GM21825 (cell line): ENCODE measurements at regions not wholly inside any gene's neighbourhood (a gene's known extent, or its start where the extent isn't known, plus 50 kb on each side); places are given as distances from the start of the nearest gene placed in this dataset.

Experiments used
- ATAC-seq: cut with Tn5 transposase; IDR thresholded peaks from one replicate; pipeline ENCODE4 v1.9.1; 2021; ENCODE audit warnings: mild to moderate bottlenecking, moderate library complexity; ENCODE audit not compliant: unreplicated experiment

DNA sequence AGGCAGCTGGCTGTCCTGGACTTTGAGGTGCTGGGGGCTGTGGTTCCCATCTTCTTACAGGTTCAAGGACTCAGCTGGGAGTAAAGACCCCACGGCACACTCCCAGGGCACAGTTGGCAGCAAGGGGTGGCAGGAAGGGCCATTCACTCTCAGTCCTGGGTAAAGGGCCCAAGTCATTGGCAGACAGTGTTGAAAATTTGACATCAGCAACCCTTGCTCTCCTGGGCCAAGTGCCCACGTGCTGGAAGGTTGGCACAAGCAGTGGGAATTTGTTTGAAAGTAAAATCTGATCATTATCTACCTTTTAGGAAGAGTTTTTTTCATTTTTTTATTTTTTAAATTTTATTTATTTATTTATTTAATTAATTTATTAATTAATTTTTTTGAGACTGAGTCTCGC is 241.6 kb upstream of the MKI67 start:
- ATAC-seq: no peak

DNA sequence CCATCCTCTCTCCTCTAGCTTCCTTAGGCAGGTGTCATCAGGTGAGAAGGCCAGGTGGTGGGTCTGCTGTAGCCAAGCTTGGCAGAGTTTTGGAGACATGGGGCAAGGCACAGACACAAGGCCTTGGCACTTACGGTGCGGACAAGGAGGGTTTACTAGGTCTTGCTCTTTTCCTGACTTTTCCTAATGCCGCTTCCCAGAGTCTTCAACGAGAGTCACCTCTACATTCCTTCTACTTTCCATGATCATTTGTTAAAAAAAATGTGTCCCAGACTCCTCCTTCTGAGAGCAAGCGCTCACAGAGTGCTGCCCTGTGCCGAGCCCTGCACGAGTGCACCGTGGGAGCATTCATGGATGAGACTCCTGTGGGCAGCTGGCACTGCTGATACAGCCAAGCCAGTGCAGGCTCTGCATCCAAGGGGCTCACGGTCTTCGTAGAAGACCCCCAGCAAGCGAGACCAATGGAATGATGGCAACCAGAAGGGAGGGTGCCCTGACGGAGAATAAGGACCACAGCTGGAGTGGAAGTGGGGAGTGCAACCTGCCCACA is 243.0 kb upstream of the MKI67 start:
- no peak for ATAC-seq

DNA sequence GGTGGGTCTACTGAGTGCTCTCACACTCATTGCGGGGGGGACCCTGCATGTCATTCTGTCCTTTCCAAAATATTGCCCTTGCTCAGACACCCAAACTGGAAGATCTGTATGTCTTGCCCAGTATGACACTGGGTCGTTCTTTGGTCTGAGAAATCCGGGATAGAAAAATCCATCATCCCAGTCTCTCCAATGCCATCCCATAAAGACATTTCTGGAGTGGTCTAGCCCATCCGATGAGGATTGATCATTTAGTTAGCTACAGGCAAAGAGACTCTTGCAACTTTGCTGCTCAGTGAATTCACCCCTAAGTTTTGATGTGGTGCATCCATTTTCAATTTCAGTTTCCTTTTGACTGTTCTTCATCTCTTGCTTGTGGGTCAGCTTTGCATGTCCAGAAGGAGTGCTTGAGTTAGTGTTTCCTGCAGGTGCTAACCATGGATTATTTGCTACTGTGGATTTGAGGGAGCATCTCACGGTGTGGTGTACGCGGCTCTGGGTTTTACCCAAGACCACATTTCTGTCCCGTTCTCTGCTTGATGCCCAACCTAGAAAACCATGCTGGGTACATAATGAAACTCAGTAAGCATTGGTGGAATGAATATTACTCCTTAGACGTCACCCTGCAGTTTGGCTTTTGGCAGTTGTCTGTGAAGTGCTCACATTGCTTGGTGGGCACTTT is 247.0 kb upstream of the MKI67 start:
- peak; percentile 63 for ATAC-seq

DNA sequence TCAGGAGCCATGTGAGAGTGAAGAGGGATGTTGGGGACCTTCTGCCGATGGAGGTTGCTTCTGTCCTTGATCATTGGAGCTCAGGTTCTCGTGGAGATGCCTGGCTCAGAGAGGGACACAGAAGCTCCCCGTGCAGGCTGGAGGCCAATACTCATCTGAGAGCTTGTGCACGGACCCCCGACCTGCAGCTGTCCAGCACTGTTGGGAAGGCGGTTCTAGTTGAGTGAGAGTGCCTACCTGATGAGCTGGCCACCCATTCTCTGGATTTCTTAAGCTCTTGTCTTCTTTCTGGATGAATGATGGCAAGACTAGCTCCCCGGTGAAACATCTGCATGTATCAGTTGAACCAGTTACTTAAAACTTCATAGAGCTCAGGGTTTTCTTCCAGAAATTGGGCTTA is 247.6 kb upstream of the MKI67 start:
- ATAC-seq: no peak

DNA sequence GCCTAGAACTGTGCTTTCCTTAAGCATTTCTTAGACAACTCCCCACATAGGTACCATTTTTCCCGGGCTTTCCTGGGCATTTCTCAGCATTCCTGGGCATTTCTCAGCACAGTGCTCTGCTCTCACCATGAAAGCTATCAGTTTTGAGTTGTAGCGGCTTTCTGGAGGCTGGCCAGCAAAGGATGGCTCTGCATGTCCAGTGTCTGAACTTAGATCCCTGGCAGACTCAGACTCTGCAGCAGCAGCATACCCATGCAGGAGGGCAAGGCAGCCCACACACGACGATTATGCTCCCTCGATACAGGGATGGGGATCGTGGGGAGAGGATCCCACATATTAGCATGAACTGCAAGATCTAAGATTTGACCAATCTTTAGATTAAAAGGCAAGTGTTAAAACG is 248.9 kb upstream of the MKI67 start:
- no peak for ATAC-seq

DNA sequence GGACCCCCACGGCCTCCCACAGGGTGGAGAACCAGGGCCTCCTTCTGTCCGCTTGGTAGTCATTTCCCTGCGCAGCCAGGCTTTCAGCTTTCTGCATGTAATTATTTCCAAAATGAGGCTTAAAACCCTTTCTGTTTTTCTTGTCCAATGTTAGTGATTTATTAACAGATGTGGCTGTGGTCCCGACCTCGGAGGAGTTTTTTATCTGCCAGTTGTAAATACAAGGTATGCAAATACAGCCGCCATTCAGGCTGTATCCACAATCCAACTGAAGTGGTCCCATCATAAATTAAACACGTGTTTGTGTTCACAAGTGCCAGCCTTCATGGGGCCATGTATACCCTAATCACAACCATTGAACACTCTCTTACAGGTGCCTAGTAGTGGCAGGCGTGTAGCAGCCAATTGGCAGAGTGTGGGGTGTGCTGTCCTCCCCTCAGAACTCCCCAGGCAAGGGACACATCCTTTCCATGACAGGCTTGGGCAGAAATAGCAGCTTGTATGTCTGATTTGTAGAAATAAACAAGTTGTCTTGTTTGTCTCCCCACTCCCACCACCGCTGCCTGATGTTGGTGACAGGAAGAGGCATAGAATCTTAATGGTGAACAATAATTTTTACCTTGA is 251.3 kb upstream of the MKI67 start:
- no peak for ATAC-seq

DNA sequence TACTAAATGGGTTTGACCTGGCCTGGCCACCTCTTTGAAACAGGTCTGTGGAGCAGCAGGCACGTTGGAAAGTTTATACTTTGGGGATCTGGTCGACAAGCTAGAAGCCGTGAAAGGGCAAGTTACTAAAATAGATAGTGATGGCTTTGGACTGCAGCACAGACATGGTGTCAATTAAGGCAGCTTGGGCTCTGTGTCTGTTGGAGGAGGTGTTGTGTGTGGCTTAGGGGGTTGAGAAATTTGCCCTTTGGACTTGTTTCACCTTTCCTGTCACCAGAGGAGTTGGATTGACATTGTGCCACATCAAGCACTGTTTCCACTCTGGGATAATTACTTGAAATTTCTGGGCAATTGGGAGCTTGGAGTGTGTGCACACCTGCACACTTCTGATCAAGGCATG is 251.8 kb upstream of the MKI67 start:
- ATAC-seq: no peak

DNA sequence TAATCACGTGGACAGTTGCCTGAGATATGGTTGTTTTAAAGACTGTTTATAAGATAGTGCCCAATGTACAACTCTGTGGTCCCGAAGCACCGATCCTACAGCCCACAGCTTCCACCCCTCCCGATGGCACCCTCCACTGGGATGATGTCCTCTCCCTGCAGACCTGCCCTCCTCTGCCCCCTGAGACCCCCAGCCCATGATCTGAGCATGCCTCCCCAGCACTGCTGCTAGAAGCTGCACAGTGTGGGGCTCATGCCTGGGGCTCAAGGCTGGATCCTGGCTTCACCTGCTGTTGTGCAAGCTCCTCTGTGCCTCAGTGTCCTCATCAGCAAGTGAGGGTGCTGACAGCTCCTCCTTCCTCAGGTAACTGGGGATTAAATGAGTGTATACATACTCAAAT is 254.7 kb upstream of the MKI67 start:
- ATAC-seq: no peak

DNA sequence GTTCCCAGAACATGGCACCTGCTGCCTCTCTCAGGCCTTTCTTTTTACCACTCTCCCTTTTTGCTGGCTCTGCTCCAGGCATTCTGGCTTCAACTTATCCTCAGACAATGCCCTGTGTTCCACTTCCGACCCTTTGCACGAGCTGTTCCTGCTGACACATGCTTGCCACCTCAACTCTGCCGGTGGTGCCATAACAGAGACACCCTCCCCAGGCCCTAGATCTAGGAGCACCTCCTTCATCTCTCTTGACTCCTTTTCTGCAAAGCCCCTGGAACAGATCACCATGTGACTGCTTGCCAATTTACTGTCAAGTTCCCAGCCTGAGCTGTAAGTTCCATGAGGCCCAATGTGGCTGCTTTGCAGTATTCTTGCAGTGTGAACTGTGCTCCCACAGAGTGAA is 256.0 kb upstream of the MKI67 start:
- ATAC-seq: no peak

DNA sequence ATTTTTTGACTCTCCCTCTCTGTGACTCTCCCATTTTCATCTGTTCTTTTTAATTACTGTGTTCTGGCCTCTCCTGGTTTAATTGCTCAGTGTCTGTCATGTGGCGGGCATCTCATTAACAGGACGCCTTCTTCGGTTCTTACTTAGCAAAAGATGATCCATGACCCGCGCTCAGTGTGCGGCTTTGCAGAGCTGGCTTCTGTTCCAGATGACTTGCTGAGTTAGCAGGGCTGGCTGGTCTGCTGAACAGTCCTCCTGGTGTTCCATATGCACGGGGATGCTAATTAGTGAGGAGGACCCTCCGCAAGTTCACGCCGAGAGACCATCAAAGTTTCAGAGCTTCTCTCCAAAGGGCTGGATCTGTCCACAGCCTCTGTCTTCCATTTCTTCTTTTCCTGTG is 258.6 kb upstream of the MKI67 start:
- no peak for ATAC-seq

DNA sequence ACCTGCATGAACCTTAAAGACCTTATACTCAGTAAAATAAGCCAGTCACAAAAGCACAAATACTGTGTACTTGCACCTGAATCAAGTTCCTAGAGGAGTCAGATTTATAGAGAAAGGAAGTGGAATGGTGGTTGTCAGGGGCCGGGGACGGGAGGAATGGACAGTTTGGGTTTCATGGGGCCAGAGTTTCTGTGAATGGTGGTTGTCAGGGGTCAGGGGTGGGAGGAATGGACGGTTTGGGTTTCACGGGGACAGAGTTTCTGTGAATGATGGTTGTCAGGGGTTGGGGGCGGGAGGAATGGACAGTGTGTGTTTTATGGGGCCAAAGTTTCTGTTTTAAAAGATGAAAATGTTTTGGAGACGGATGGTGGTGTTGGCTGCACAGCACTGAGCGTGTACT is 260.0 kb upstream of the MKI67 start:
- no peak for ATAC-seq

DNA sequence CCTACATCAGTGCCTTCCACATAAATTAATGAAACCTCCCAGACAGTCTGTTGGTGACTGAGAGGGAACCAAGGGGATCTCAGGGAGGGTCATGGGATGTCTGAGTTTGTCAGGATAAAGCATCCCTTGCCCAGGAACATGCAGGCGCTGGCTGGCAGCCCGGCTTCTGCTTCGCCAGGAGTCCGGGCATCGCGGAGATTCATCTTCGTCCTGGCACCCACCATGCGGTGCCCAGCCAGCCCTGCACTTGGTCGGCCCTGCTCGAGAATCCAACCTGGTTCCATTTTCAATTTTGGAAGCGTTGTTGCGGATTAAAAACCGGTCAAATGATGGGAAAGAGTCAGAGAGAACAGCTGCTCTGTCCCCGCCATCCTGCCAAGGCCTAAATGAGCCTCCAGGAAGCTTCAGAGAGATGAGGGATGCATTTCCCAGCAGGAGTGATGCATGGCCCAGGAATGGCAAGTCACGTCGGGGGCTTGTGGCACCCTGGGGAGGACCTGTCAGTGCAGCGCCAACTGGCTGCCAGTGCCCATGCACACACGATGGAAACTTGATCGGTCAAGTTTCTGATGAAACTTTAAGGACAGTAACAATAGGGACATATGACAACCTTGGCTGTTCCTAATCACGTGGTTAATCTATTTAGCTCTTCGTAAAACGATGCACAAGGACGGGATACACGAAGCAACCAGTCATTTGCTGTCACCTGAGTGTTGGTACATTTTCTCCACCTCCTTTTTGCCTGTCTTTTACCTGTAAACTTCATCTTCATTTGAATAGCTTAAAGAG is 260.8 kb upstream of the MKI67 start:
- ATAC-seq: no peak

DNA sequence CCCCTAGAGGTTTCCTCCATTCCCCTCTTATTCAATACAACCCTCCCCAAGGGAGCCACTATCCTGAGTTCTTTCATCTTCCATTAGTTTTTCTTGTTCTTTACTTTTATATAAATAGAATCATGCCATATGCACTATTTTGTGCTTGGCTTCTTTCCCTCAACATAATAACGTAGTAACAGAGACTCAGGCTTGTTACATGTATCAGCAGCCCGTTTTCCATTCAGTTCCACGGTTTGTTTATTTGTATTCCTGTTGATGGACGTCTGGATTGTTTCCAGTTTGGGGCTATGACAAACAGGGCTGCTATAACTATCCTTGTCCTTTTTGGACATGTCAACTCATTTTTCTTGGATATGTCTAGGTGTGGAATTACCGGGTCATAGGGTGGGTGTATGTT is 264.4 kb upstream of the MKI67 start:
- ATAC-seq: no peak

DNA sequence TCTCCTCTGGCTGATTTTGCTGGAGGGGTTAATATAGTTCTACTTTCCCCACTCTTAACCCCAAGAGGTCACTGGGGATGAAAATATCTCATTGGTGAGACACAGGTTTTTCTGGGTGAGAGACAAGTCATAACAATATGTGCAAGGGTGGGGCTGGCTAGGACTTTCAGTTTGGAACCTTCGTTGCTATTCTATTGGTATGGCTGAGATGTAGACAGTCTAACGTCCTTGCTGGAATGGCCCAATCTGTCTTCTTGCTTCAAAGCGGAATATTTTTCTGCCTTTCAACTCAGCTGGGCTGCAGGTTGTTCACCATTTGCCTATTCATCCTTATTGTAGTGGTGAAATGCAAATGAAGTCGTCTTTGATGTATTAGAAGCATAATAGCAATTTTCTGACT is 267.3 kb upstream of the MKI67 start:
- ATAC-seq: no peak

DNA sequence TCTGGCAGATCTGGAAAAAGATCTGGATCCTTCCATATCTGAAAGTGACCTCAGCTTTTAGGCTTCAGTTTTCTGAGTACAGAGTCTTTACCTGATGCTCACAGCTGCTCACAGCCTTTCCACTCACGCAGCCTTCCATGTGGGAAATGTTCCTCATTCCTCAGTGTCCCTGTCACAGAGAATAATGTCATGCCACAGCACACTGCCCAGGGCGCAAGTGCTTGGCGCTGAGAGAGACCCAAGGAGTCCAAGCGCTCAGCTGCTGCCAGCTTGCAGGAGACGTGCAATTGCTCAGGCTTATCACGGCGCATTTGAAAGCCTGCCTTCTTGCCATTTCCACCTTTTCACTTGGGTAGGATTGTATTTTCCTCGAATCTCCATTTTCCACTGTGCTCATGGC is 271.9 kb upstream of the MKI67 start:
- no peak for ATAC-seq

DNA sequence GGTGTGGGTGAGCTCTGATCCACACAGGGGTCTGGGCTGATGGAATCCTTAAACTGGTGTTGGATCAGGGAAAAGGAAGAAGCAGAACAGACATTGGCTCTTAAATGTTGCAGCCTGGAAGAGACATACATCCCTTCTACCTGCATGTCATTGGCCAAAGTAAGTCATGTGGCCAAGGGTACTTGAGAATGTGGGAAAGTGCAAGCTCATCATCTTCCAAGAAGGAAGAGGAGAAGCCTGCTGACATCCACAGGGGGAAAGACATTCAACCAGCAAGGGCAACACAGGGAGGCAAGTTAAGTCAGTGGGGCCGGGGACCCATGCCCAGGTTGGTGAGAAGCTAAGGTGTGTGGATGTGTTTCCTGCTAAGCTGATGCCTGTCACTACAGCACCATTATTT is 272.8 kb upstream of the MKI67 start:
- no peak for ATAC-seq

DNA sequence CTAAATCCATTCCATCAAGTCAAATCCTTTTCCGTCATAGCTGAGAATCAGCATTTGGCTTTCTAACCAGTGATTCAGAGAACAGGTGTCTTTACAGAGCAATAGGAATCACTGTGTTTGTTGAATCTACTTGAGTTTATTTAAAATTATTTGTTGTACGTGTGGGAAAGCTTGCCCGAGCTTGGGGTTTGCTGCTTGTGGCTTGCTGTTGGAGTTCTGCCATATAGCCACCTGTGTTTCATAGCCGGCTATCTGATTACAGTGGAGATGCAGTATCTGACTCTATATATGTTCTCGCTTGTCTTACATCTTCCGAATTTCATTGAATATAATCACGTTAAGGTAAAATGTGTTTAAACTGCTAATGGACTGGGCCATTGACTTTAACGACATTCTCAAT is 274.3 kb upstream of the MKI67 start:
- no peak for ATAC-seq

DNA sequence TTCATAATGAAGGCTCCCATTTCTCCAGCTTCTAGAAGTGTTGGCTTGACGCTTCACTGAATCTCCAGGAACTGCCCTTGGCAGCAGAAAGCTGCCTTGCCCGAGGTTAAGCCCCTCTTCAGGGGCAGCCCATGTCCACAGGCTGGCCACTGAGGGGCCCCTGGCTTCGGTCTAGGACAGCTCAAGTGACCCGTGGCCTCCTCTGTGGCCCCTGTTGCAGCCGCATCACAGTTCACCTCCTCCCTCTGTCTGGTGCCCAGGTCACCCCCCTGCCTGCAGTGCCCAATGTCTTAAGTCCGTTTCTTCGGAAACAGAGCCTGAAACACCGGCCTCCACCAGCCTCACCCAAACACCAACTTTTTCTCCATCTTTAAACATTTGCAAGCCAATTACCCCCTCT is 279.2 kb upstream of the MKI67 start:
- no peak for ATAC-seq

DNA sequence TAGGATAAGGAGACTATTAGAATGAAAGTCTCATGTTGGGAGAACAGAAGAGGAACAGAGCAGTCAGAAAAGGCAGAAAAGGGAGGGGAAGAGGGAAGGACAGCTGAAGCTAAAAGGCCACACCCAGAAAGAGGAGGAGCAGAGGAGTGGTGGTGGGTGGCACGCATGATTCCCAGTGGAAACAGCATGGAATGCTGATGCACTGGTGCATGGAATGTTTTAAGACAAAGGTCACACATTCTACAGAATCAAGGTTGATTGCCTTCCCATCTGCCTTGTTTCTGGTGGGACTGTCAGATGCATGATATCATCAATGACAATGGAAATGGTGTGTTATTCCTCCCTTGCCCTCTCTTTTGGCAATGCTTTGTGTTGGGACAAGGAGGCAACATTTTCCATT is 285.4 kb upstream of the MKI67 start:
- no peak for ATAC-seq

DNA sequence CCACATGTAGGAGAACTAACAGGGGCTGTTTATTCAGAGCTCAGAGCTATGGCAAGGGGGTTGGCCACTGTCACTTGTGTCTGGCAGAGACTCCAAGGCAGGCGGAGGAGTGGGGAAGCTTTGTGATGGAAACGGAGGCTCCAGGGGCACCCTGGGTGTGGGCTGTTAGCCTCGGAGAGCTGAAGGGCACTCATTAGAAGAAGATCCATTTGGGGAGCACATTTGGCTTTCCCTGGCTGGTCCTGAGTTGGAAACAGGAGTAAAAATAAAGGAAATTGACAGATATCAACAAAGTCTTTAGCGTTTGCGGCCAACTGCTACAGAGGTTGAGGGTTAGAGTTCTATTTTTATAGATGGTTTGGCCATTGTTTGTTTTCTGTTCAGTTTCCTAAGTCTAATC is 288.3 kb upstream of the MKI67 start:
- no peak for ATAC-seq

DNA sequence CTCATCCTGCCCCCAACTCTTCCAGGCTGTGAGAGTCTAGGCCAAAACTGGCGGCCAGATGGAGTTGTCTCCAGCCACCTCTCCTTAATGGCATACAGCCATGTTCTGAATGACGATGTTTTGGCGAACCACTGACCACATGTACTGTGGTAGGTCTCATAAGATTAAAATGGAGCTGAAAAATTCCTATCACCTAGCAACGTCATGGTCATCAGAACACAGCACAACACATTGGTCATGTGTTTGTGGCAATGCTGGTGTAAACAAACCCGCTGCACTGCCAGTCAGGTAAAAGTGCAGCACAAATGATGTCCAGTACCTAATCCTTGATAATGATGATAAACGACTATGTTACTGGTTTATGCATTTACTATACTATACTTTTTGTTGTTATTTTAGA is 290.0 kb upstream of the MKI67 start:
- ATAC-seq: no peak

DNA sequence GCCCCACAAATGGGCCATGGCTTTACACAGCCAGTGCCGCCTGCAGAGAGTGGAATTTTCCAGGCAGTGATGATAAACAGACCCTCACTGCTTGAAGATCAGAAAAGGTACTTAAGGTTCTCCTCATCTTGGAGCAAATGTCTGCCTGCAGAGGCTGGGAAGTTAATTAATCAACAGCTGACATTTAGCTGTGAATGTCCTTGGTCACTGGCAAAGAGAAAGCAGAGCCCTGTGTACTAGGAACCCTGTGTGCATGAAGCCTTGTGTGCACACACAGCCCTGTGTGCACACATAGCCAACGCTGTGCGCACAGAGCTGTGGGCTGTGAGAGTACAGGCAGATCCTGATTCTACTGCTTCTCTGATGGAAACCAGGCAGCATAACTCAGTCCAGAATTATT is 291.6 kb upstream of the MKI67 start:
- no peak for ATAC-seq
